ENCODE measurements at regions not wholly inside any gene's neighbourhood (a gene's known extent, or its start where the extent isn't known, plus 50 kb on each side); places are given as distances from the start of the nearest gene placed in this dataset.

DNA sequence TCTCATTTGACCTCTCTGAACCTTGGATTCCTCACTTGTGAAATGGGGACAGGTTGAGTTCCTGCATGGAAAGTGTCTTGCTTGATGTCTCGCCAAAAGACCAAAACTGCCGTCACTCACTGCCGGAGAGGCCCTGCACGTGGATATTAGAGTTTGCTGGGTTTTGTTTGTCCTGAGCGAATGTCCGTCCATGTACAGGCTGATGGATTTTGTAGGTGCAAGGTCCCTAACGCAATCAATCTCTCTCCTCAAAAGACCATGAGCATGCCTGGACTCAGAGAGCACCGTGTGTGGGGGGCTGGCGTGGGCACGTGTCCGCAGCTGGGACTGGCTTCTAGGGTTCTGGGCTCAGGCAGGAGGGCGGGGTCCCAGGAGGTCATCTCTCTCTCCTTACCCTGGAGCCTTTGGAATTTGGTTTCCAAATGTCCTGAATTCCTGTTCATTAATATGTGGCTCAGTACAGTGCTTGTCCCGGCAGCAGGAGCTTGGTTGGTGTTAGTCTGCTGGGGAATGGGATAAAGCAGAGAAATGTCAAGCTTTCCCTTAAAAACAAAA lies 146.0 kb upstream of the IER5L start:
- peaks cover 64% of the 10 kb centered on the region for H3K4me1 ChIP-seq (ENCODE audit: low read depth, poor library complexity, severe bottlenecking)
- no peaks in the 10 kb centered on the region for H3K36me3 ChIP-seq (ENCODE audit: insufficient read depth)
- no peak overlapping the region for H3K9ac ChIP-seq
- no peak overlapping the region for H3K4me3 ChIP-seq (IDR thresholded peaks at IDR 0.05; ENCODE audit: insufficient read depth, low read depth, low read length)
- H2AFZ ChIP-seq (ENCODE audit: low read depth), result no peak overlapping the region
- no peak overlapping the region for H3K27ac ChIP-seq
- no peak overlapping the region for H3K4me2 ChIP-seq
- no peaks in the 10 kb centered on the region for H3K79me2 ChIP-seq (ENCODE audit: insufficient read depth, low read depth)
- no peaks in the 10 kb centered on the region for H4K20me1 ChIP-seq (ENCODE audit: insufficient read depth)
- H3K27me3 ChIP-seq (ENCODE audit: insufficient read depth, low read depth), result no peaks in the 10 kb centered on the region
- TF ChIP-seq, protein P1, sequence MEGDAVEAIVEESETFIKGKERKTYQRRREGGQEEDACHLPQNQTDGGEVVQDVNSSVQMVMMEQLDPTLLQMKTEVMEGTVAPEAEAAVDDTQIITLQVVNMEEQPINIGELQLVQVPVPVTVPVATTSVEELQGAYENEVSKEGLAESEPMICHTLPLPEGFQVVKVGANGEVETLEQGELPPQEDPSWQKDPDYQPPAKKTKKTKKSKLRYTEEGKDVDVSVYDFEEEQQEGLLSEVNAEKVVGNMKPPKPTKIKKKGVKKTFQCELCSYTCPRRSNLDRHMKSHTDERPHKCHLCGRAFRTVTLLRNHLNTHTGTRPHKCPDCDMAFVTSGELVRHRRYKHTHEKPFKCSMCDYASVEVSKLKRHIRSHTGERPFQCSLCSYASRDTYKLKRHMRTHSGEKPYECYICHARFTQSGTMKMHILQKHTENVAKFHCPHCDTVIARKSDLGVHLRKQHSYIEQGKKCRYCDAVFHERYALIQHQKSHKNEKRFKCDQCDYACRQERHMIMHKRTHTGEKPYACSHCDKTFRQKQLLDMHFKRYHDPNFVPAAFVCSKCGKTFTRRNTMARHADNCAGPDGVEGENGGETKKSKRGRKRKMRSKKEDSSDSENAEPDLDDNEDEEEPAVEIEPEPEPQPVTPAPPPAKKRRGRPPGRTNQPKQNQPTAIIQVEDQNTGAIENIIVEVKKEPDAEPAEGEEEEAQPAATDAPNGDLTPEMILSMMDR (conservative IDR thresholded peaks at IDR 0.05; ENCODE audit: low read depth, low read length), result no peak

GRCh38 chr9:129323376-129323998 lies 145.4 kb upstream of the IER5L start:
- Histone ChIP-seq H4K20me1 (ENCODE audit: insufficient read depth) (no peaks in the 10 kb centered on the region), H2AFZ (ENCODE audit: low read depth) (no peak overlapping the region), H3K79me2 (ENCODE audit: insufficient read depth, low read depth) (no peaks in the 10 kb centered on the region), H3K27ac (no peak overlapping the region), H3K4me2 (no peak overlapping the region), H3K4me3 (IDR thresholded peaks at IDR 0.05; ENCODE audit: insufficient read depth, low read depth, low read length) (no peak overlapping the region), H3K9ac (no peak overlapping the region), H3K27me3 (ENCODE audit: insufficient read depth, low read depth) (no peaks in the 10 kb centered on the region), H3K4me1 (ENCODE audit: low read depth, poor library complexity, severe bottlenecking) (peaks cover 64% of the 10 kb centered on the region), H3K36me3 (ENCODE audit: insufficient read depth) (no peaks in the 10 kb centered on the region)
- TF ChIP-seq, protein P1 (conservative IDR thresholded peaks at IDR 0.05; ENCODE audit: low read depth, low read length), result no peak

DNA sequence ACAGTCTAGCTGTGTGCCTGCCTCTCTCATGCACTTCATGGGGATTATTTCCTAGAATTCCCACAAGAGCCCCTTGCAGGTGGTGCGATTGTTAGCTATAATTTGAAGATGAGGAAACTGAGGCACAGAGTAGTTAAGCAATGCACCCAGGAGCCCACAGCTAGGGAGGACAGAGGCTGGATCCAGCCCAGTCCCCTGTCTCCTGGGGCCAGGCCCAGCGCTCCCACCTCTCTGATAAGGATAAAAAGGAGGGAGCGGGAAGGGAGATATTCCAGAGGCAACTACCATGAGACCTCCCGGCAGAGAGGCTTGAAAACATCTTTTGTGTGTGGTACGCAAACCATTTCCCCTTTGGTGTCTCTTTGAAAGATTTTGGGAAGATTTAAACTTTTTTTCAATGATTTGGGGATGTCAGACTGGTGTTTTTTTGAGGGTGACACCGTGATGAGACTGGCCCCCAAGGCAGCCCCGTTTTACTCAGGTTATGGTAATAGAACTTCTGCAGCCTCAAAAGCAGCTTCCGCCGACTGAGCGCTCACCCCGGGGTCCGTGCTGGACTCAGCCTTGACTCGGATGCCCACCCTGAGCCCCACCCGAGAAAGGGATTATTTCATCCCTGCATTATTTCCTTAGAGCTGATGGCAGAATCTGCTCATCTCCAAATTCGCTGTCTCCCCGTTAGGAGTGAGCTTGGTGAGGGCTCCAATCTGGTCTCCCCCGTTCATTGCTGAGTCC lies 144.7 kb upstream of the IER5L start:
- H3K4me3 ChIP-seq (IDR thresholded peaks at IDR 0.05; ENCODE audit: insufficient read depth, low read depth, low read length), result no peak overlapping the region
- H3K36me3 ChIP-seq (ENCODE audit: insufficient read depth), result no peaks in the 10 kb centered on the region
- H4K20me1 ChIP-seq (ENCODE audit: insufficient read depth), result no peaks in the 10 kb centered on the region
- no peaks in the 10 kb centered on the region for H3K79me2 ChIP-seq (ENCODE audit: insufficient read depth, low read depth)
- H3K27me3 ChIP-seq (ENCODE audit: insufficient read depth, low read depth), result no peaks in the 10 kb centered on the region
- no peak overlapping the region for H3K27ac ChIP-seq
- peaks cover 64% of the 10 kb centered on the region for H3K4me1 ChIP-seq (ENCODE audit: low read depth, poor library complexity, severe bottlenecking)
- H3K9ac ChIP-seq, result no peak overlapping the region
- H3K4me2 ChIP-seq, result no peak overlapping the region
- TF ChIP-seq, protein P1 (conservative IDR thresholded peaks at IDR 0.05; ENCODE audit: low read depth, low read length), result no peak
- no peak overlapping the region for H2AFZ ChIP-seq (ENCODE audit: low read depth)

GRCh38 chr9:129322022-129322621 lies 144.1 kb upstream of the IER5L start:
- no peak overlapping the region for H2AFZ ChIP-seq (ENCODE audit: low read depth)
- TF ChIP-seq, protein P1 (conservative IDR thresholded peaks at IDR 0.05; ENCODE audit: low read depth, low read length), result no peak
- H3K9ac ChIP-seq, result no peak overlapping the region

More at GRCh38 chr9:129322022-129322621, 144.1 kb upstream of the IER5L start:
- Histone ChIP-seq H3K79me2 (ENCODE audit: insufficient read depth, low read depth) (no peaks in the 10 kb centered on the region), H3K4me1 (ENCODE audit: low read depth, poor library complexity, severe bottlenecking) (peaks cover 64% of the 10 kb centered on the region), H3K4me2 (peak overlapping the region; percentile 98; the same call in 1 of the 2 replicates), H3K27me3 (ENCODE audit: insufficient read depth, low read depth) (no peaks in the 10 kb centered on the region), H4K20me1 (ENCODE audit: insufficient read depth) (no peaks in the 10 kb centered on the region), H3K4me3 (IDR thresholded peaks at IDR 0.05; ENCODE audit: insufficient read depth, low read depth, low read length) (no peak overlapping the region), H3K36me3 (ENCODE audit: insufficient read depth) (no peaks in the 10 kb centered on the region), H3K27ac (no peak overlapping the region)
